ENCODE measurements at regions not wholly inside any gene's neighbourhood (a gene's known extent, or its start where the extent isn't known, plus 50 kb on each side); places are given as distances from the start of the nearest gene placed in this dataset.

DNA sequence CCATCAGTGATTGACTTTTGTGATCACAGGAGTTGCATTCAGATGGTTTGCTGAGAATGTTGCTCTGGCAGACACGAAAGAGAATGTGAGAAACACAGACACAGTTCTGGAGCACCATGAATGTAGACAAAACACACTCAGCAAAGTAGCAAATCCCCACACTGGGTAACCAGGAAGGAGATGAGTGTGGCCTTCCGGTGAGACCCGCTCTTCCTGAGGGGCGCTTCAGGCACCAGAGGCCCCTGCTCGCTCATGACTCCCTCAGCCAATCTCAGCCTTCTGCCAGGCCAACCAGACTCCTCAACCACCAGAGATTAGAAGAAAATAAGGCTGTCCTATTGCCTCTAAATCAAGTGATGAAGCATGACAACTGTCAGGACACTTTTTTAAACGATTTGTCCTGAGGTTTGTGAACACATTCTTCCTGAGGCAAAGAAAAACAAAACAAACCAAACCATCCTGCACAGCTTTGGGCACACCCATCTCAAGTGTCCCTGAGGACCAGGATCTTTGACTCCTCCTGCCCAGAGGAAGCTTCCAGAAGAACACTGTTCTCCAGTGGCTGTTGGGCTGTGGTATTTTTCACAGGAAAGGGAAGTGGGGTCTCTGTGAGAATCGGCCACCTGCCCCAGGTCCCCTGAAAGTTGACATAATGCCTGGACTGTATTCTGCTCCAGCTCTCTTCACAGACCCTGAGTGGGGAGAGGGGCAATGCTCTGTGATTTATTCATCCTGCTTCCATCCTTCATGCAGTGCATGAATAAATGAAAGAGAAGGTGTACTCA is 152.8 kb downstream of the BCL11A start:
- no peak overlapping the region for H3K4me3 ChIP-seq (ENCODE audit: low read depth, low read length)

DNA sequence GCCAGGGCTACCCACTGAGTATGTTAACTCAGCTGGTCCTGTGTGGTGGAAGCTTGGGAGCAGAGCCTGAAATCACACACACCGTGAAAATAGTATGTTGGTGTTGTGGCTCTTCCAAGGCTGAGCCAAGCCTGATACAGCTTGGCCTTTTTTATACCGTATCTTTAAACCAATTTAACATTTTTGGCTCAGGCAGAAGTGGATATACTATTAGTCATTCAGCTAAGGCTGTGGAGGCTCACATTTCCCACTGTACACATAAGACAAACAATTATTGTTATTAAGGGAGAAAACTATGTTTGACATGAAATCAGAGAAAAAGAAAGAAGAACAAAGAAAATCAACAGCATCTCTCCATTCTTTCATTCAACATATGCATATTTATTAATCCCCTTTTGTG is 159.0 kb downstream of the BCL11A start:
- H3K4me3 ChIP-seq (ENCODE audit: low read depth, low read length), result no peak overlapping the region

DNA sequence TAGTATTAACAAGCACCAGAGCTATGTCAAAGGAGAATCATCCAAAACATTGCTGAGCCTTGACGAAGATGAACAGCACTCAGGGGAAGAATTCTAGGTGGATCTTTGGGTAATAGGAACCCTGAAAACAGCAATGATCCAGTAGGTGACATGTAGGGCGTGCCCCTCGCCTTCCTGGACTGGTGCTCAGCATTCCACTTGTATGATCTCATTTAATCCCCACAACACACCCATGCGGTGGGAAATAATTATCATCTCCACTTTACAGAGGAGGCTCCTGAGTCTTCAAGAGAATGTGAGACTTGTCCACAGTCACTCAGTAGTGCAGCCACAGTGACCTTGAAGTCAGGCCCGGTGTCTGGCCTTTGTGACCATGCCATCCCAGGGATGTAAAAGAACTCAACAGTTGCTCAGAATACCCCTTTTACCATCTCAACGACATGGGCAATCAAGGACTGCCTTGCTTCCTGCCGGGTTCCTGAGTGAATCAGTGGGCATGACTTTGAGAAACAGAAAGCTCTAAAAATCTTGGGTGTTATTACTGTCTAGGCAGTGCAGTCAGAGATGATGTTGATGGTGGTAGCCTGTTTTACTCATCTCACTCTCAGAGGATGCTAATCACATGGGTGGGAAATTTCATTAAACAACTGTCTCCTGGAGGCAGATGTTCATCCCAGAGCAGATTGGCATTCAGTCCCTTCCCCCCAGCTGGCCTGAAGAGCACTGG is 161.6 kb downstream of the BCL11A start:
- no peak overlapping the region for H3K4me3 ChIP-seq (ENCODE audit: low read depth, low read length)

DNA sequence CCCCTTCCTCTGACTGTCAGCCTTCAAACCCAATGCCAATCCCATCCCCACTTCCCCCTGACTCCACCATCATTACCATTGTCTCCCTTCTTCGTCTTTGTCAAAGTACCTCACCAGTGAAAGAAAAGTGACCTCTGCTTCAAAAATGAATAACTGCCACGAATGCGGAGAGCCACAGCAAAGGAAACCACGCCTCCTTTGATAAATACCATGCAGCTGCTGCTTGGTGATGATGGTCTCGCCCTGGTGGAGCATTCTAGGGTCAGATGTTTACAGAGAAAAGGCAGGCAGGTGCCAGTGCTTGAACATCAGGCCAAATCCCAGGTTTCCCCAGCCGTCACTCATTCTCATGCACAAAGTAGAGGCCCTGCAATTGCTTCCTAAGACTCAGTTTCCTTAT is 162.2 kb downstream of the BCL11A start:
- H3K4me3 ChIP-seq (ENCODE audit: low read depth, low read length), result no peak overlapping the region

DNA sequence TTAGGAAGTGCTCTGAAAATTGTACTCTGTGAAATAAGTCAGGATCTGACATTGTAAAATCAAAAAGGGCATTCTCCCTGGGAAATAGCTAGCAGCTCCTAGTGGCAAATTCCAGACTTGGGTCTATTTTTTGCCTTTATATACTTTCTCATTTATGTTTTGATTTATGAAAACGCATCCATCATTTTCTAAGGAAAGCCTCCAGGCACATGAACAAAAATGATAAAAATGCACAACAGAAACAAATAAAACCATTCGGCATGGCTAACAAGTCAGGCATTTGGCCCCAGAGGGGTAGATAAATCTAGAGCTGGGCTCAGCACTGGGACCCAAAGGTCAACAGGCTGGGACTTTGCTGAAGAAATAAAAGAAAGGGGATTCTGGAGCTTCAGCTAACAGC is 167.0 kb downstream of the BCL11A start:
- no peak overlapping the region for H3K4me3 ChIP-seq (ENCODE audit: low read depth, low read length)

DNA sequence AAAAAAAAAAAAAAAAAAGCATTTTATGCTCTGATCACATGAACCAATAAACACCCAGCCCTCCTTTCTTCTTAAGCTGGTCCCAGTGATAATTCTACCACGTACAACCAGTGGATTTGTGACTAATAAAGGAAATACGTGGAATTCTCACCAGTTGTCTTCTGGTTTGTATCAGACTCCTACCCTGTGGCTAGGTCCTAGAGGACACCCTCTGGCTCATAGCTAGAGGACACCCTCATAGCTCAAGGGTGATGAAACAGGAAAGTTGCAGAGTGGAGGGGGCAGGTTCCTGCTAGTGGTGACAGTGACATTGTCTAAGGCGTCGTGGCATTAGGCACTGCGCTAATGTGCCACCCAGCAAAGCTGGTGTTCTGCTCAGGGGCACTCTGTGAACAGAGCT is 167.8 kb downstream of the BCL11A start:
- H3K4me3 ChIP-seq (ENCODE audit: low read depth, low read length), result no peak overlapping the region

DNA sequence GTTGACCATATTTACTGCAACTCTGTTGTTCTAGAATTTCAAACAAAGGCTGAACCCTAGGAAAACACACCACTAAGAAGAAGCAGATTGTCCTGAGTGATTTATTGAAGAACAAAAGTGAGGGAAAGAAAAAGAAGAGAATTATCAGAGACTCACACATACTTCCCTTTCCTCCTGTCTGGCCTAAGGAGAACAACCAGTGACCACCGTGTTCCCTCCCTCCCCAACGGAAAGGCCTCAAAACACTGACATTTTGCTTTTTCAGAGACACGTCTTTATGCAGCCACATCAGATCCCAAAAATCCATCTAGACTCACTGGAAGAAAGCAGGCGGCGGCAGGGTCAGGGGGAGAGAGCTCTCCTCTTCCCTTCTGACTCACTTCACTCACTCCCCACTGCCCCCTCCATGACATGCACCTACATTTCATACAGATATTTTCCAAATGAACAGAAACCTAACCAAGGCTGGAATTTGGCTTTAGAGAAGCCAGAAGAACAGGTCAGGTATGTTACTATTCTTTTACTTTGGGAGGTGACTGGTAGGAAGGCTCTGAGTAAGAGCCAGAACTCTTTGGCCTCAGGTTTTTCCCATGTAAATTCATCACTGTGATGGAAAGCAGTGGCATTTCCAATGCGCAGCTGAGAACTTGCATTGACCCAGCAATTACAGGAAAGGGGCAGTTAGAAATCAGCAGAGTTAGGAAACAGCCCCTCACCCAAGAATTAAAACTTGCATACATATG is 169.9 kb downstream of the BCL11A start:
- no peak overlapping the region for H3K4me3 ChIP-seq (ENCODE audit: low read depth, low read length)

DNA sequence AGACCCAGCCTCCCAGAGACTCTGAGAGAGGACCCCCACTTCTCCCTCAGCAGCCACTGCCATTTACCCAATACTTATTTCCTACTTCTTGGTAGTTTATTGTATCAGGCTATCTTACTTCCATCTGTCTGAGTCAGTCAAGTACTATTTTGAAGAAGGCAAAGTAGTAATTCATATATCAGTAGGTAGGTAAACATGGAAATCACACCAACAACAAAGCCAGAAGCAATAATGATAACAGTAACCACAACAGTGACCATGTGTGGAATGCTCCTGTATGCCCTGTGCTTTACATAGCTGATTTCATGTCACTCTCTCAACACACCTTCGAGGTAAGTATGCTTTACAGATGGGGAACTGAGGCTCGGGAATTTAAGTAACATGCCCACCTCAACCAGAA is 173.0 kb downstream of the BCL11A start:
- no peak overlapping the region for H3K4me3 ChIP-seq (ENCODE audit: low read depth, low read length)

DNA sequence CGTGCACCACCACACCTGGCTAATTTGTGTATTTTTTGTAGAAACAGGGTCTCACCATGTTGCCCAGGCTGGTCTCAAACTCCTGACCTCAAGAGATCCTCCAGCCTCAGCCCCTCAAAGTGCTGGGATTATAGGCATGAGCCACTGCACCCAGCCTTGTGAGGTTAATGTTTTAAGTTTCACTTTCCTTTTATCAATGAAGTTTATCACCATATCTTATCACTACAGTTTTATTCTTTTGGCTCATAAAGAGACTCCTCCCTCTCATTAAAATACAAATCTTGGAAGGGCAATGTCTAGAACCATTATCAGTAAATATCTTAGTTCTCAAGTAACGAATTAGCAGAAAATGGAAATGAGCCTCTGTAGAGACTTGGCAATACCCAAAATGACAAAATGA is 173.8 kb downstream of the BCL11A start:
- H3K4me3 ChIP-seq (ENCODE audit: low read depth, low read length), result no peak overlapping the region

DNA sequence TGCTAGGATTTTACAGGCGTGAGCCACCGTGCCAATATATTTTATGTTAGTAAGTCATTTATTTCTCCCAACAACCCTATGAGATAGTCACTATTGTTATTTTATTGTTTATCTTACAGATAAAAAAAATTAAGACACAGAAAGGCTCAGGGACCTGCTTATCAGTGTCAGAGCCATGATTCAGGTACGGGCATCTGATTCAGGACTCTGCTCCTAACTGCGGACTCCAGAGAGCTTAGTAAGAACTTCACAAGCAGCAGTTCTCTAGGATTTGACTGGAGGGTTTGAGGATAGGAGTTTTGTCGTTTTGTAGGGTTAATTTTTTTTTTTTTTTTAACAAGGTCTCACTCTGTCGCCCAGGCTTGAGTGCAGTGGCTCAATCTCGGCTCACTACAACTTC is 174.2 kb downstream of the BCL11A start:
- H3K4me3 ChIP-seq (ENCODE audit: low read depth, low read length), result no peak overlapping the region

DNA sequence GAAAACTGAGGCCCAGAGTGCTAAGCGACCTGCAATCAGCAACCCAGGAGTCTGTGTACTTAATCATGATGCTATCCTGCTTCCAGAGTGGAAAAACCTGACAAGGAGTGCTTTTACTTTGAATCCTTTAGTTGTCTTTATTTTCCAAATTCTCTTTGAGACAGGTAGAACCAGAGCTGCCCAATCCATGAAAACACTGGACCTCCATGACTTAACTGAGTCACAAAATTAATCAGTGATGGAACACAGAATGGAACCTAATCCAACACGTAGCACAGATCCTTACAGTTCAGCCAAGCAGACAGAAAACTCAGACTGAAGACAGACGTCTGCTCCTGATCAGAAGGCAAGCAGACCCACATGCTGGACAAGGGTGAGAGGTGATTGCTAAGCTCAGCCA is 175.6 kb downstream of the BCL11A start:
- H3K4me3 ChIP-seq (ENCODE audit: low read depth, low read length), result no peak overlapping the region

DNA sequence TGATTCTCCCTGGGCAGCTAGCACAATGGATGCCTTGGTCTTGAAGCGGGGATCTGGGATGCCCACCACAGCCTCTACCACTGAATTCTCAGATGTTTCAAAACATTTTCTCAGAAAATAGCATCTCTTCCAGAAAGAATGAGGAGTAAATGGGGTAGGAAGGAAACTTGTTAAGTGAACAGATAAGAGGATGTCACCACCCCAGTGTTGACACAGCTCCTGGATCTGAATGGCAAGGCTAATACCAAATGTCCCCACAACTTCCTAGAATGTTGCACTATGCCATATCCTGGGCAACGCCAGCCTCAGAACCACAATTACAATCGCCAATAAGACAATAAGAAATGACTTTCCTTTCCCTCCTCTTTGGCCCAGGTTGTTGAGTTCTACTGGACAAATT is 177.2 kb downstream of the BCL11A start:
- no peak overlapping the region for H3K4me3 ChIP-seq (ENCODE audit: low read depth, low read length)

DNA sequence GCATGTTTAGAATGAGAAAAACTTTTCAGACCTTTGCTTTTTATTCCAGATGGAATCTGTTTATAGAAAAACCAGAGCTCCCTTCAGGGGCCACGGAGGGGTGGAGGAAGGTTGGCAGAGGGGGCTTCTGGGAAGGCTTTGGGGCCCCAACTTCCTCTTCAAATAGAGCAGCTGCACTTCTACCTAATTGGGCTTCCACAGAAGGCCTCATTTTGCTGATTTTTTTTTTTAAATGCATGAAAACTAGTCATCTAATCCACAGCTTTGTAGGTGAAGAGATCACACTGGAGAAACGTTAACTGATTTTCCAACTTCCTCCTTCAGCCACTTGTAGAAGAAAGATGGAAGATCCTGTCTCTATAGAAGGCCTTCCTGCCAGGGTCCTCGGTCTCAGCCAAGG is 181.8 kb downstream of the BCL11A start:
- H3K4me3 ChIP-seq (ENCODE audit: low read depth, low read length), result no peak overlapping the region

DNA sequence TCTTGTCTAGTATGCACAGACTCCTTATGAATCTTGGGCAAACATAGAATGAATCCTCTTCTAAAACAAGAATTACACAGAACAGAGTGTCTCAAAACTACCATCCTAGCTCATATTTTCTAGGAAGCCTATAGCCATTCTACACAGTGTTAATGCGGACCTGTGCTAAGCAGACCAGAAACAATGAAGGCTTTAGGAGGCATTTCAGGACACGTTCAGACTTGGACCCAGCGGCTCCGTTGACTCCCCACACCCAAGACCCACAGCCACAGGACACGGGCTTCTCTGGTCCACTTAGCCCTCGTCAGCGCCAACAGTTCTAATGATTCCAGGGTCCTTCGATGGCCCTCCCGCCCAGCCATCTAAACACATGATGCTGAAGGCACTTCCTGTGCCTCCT is 182.2 kb downstream of the BCL11A start:
- H3K4me3 ChIP-seq (ENCODE audit: low read depth, low read length), result no peak overlapping the region

DNA sequence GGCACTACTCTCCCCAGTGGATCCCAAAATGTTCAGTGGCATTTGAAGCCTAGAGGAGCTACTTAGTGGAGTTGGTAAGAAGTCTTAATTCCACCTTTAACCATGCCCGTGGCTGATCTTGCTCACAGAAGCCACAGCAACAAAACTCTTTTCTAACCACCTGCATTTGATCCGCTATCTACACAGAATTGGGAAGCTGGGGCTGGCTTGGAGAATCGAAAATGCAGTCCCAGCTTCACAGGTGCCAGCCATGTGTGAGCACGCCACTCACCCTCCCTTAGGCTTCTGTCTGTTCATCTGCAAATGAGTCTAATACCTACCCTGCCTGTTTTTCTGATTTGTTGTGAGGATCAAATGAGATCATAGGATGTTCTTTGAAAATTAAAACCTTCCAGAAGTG is 182.6 kb downstream of the BCL11A start:
- no peak overlapping the region for H3K4me3 ChIP-seq (ENCODE audit: low read depth, low read length)

DNA sequence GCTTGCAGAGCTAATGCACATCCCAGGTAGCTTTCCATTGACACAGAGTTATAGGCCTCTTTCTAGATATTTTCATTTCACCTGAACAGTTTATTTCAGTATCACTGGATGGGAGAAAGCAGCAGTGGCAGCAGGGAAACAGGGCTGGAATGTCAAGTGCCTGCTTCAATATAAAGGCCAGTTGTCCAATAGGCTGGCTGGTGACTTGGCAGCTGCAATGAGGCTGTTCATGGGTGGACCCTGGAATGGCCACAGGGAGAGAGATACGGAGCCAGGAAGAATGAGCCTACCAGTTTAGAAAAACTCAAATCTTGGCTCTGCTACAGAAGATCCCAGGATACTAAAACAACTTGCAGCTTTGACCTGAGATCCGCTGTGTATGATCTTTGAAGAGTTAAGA is 185.0 kb downstream of the BCL11A start:
- no peak overlapping the region for H3K4me3 ChIP-seq (ENCODE audit: low read depth, low read length)

DNA sequence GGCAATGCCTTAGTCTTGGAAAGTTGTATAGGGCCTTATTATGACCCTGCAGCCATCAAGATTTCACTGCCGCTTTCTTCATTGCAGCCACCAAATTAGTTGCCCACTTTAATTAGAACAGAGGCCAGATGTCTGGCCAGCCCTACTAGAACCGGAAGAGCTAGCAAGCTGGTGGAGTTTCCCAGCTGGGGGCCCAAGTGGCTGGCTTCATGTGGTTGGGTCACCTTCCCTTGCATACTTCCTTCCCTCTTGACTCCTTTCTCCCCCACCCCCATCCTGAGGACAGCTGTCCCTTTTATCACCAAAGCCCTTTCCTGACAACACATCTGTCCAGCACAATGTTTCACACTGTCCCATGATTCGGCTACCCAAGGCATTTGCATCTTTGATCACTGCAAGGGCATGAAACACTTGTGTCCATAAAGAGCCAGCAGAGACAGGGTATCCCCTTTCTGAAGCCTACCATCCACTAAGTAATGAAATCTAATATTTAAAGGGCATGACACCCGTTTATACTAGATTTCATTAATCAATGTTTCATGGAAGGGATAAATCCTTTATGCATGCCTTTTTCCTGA is 187.2 kb downstream of the BCL11A start:
- no peak overlapping the region for H3K4me3 ChIP-seq (ENCODE audit: low read depth, low read length)

DNA sequence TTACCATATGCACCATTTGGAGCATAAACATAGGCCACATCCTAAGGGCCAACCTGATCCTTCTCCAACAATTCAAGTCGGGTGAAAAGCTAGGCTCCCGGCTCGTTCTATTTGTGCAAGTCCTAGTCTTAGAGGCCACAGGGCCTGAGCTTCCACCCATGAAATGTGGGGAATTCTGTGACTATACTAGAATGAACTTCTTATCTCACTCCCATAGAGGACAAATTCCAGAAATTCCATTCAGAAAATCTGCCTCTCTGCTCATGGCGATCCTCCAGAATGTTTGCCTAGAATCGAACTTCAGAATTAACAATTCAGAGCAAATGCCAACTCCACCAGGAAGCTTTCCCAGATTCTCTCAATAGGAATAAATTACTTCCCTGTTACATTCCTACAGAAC is 187.9 kb downstream of the BCL11A start:
- no peak overlapping the region for H3K4me3 ChIP-seq (ENCODE audit: low read depth, low read length)

DNA sequence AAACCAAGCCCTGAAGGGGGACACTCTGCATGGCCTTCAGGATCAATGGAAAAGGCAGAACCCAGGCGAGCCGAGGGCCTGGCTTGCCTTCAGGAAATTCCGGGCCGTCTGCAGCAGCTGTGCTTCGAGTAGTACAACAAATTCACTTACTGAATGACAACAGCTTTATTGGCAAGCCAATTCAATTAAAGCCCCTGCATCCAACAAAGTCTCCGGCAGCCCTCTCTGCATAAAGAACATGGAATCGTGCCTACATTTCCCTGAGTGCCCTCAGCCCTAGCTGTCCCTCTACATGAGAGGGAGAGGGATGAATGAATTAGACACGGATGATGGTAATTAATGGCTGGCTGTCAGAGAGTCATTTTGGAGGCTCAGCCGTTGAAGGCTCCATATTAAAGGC is 189.0 kb downstream of the BCL11A start:
- no peak overlapping the region for H3K4me3 ChIP-seq (ENCODE audit: low read depth, low read length)

DNA sequence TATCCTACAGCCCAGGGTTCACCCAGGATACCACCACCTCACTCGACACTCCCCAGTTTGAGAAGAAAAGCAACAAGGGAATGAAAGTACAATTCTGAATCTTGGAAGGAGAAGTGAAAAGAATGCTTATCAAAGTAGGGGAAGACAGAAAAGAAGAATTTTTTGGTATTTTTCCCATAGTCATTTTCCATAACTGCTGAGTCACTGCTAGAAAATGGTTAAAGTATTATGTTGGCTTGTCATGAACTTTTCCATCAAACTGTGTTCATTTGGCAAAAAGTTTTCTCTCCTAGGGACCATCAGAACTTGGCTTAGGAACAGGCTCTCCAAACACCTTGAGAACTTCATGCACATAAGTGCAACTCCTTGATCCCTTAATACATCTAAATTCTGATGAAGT is 192.0 kb downstream of the BCL11A start:
- no peak overlapping the region for H3K4me3 ChIP-seq (ENCODE audit: low read depth, low read length)

DNA sequence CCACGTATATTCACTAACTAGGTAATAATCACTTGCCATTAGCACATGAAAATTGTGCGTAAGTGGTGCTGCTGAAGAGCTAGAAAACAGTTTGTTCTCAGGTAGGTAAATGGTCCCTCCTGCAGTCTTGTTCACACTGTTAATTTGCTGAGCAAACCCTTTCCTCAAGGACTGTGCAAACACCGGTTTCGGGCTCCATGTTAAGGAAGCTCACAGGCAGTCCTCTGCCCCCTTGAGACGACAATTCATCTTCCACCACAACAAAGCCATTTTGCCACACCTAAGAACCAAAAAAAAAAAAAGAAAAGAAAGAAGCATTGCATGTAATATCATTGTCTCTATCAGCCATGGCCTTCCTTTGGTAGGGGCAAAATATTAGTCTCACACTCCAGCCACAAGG is 193.9 kb downstream of the BCL11A start:
- H3K4me3 ChIP-seq (ENCODE audit: low read depth, low read length), result no peak overlapping the region

DNA sequence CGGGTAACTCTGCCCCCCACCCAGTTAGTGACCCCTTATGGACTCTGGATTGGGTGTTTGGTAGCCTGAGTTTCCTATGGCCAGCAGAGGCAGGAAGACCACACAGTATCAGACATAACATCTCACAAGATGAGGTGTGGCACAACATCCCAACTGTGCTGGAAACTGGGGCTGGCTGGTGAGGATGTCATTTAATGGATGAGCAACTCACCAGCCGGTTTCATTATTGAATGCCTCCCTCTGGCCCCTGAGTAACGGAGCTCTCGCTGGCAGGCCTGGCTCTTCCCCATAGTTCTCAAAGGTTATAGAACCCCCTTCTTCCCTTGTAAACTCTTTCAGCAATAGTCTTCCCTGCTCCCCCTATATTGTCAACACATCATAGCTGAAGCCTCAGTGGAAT is 195.0 kb downstream of the BCL11A start:
- no peak overlapping the region for H3K4me3 ChIP-seq (ENCODE audit: low read depth, low read length)
